Keratinocyte (primary cell): ENCODE measurements at regions not wholly inside any gene's neighbourhood (a gene's known extent, or its start where the extent isn't known, plus 50 kb on each side); places are given as distances from the start of the nearest gene placed in this dataset.

ENCODE experiments used
- CTCF ChIP-seq, 3 experiments: IDR thresholded peaks in 1 of 3; conservative IDR thresholded peaks in 1 of 3; optimal IDR thresholded peaks in 1 of 3; 2 replicates in 2 of 3; 3 replicates in 1 of 3; pipeline versions ENCODE3 to v1.5.1; 2011; ENCODE audit warnings: low read length in 3 of 3, mild to moderate bottlenecking in 3 of 3, moderate library complexity in 2 of 3, control low read depth in 1 of 3, inconsistent platforms in 1 of 3; ENCODE audit not compliant: insufficient read depth in 2 of 3; ENCODE audit errors: extremely low read depth in 1 of 3
- EZH2 ChIP-seq: IDR thresholded peaks from one replicate; pipeline ENCODE4 v1.6.1; 2012; ENCODE audit warnings: inconsistent platforms, mild to moderate bottlenecking, low read length, moderate library complexity

- TF ChIP-seq CTCF (optimal IDR thresholded peaks at IDR 0.05 in 1 of 3, IDR thresholded peaks at IDR 0.05 in 1 of 3, conservative IDR thresholded peaks at IDR 0.05 in 1 of 3; ENCODE audit: extremely low read depth in 1 of 3, insufficient read depth in 2 of 3, low read length in 3 of 3) (no peak), EZH2 (no peak)
Measured at GRCh38 chr6:147055821-147056392, 148.3 kb upstream of the STXBP5 start.
